SK-N-SH treated with all-trans-retinoic acid at 6 μM for 48 hours (cell line): ENCODE measurements at regions not wholly inside any gene's neighbourhood (a gene's known extent, or its start where the extent isn't known, plus 50 kb on each side); places are given as distances from the start of the nearest gene placed in this dataset.

Source experiments
- ATAC-seq: fragments of 200-7000 bp; cut with Tn5 transposase; 3 replicates; pipeline ENCODE4 v1.9.1; 2020; ENCODE audit warnings: mild to moderate bottlenecking, moderate library complexity
- ARNTL ChIP-seq: fragments of 450-650 bp; formaldehyde crosslinking; IDR thresholded peaks from 2 replicates; pipeline ENCODE4 v1.5.0; 2020; ENCODE audit warnings: low read depth, mild to moderate bottlenecking, moderate library complexity, borderline replicate concordance
- BACH2 ChIP-seq: fragments of 250-450 bp; sonication (Bioruptor Pico); IDR thresholded peaks from 2 replicates; pipeline ENCODE4 v1.9.0; 2021; ENCODE audit warnings: mild to moderate bottlenecking, borderline replicate concordance
- CREB5 ChIP-seq: fragments of 250-450 bp; sonication (Bioruptor Pico); IDR thresholded peaks from 2 replicates; pipeline ENCODE4 v1.5.1; 2020; ENCODE audit warnings: low read depth, mild to moderate bottlenecking, moderate library complexity
- CSDC2 ChIP-seq: fragments of 250-450 bp; sonication (Bioruptor Pico); IDR thresholded peaks from 2 replicates; pipeline ENCODE4 v1.5.0; 2020; ENCODE audit warnings: mild to moderate bottlenecking, moderate library complexity
- ESRRG ChIP-seq: fragments of 250-450 bp; sonication (Bioruptor Pico); IDR thresholded peaks from 2 replicates; pipeline ENCODE4 v1.6.1; 2021; ENCODE audit warnings: mild to moderate bottlenecking
- GLIS3 ChIP-seq: fragments of 250-450 bp; sonication (Bioruptor Pico); IDR thresholded peaks from 2 replicates; pipeline ENCODE4 v1.5.0; 2020; ENCODE audit warnings: mild to moderate bottlenecking, moderate library complexity
- ISL1 ChIP-seq: fragments of 250-450 bp; sonication (Bioruptor Pico); IDR thresholded peaks from 2 replicates; pipeline ENCODE4 v2.1.2; 2022; ENCODE audit warnings: mild to moderate bottlenecking, moderate library complexity
- OSR1 ChIP-seq: fragments of 250-450 bp; sonication (Bioruptor Pico); IDR thresholded peaks from 2 replicates; pipeline ENCODE4 v1.8.0; 2022; ENCODE audit warnings: moderate library complexity, mild to moderate bottlenecking, inconsistent platforms
- PATZ1 ChIP-seq: fragments of 250-450 bp; sonication (Bioruptor Pico); IDR thresholded peaks from 2 replicates; pipeline ENCODE4 v1.8.0; 2020; ENCODE audit warnings: mild to moderate bottlenecking, moderate library complexity, borderline replicate concordance
- POU6F1 ChIP-seq: fragments of 250-450 bp; sonication (Bioruptor Pico); IDR thresholded peaks from 2 replicates; pipeline ENCODE4 v1.8.0; 2021; ENCODE audit warnings: low read depth, mild to moderate bottlenecking, moderate library complexity, borderline replicate concordance
- PPARA ChIP-seq: fragments of 250-450 bp; sonication (Bioruptor Pico); IDR thresholded peaks from 2 replicates; pipeline ENCODE4 v1.5.0; 2020; ENCODE audit warnings: mild to moderate bottlenecking, borderline replicate concordance
- TCF4 ChIP-seq: fragments of 250-450 bp; sonication (Bioruptor Pico); IDR thresholded peaks from 2 replicates; pipeline ENCODE4 v1.8.0; 2021; ENCODE audit warnings: mild to moderate bottlenecking, moderate library complexity, borderline replicate concordance
- TOX ChIP-seq: fragments of 250-450 bp; sonication (Bioruptor Pico); IDR thresholded peaks from 2 replicates; pipeline ENCODE4 v1.8.0; 2021; ENCODE audit warnings: mild to moderate bottlenecking, moderate library complexity, borderline replicate concordance
- TSHZ2 ChIP-seq: fragments of 250-450 bp; sonication (Bioruptor Pico); IDR thresholded peaks from 2 replicates; pipeline ENCODE4 v1.5.0; 2020; ENCODE audit warnings: mild to moderate bottlenecking, moderate library complexity
- ZC3H10 ChIP-seq: fragments of 250-450 bp; sonication (Bioruptor Pico); IDR thresholded peaks from 2 replicates; pipeline ENCODE4 v1.5.1; 2021; ENCODE audit warnings: mild to moderate bottlenecking, moderate library complexity
- ZFP3 ChIP-seq: fragments of 250-450 bp; sonication (Bioruptor Pico); IDR thresholded peaks from 2 replicates; pipeline ENCODE4 v1.5.0; 2020; ENCODE audit warnings: mild to moderate bottlenecking, moderate library complexity
- ZFP30 ChIP-seq: fragments of 450-650 bp; formaldehyde crosslinking; IDR thresholded peaks from 2 replicates; pipeline ENCODE4 v1.5.0; 2022; ENCODE audit warnings: mild to moderate bottlenecking, moderate library complexity
- ZNF565 ChIP-seq: fragments of 450-650 bp; formaldehyde crosslinking; conservative IDR thresholded peaks from 2 replicates; pipeline ENCODE4 v1.5.0; 2020; ENCODE audit warnings: low read depth, mild to moderate bottlenecking, moderate library complexity
- ZNF70 ChIP-seq: fragments of 450-650 bp; formaldehyde crosslinking; IDR thresholded peaks from 2 replicates; pipeline ENCODE4 v1.5.0; 2020; ENCODE audit warnings: mild to moderate bottlenecking, moderate library complexity
- ZNF8 ChIP-seq: fragments of 450-650 bp; formaldehyde crosslinking; IDR thresholded peaks from 2 replicates; pipeline ENCODE4 v1.5.0; 2020; ENCODE audit warnings: mild to moderate bottlenecking, moderate library complexity
- TF ChIP-seq, protein P1 (sequence below): fragments of 250-450 bp; sonication (Bioruptor Pico); IDR thresholded peaks from 2 replicates; pipeline ENCODE4 v1.5.1; 2021; ENCODE audit warnings: mild to moderate bottlenecking, moderate library complexity

GRCh38 chr16:72349719-72350118 is 177.8 kb upstream of the PMFBP1 start:
- no peak for ATAC-seq
- TF ChIP-seq ESRRG, result no peak
- TF ChIP-seq POU6F1 (CRISPR knock-in tag), result no peak
- no peak for TF ChIP-seq ZNF565 (CRISPR knock-in tag)
- no peak for TF ChIP-seq ZNF8 (CRISPR knock-in tag)
- TF ChIP-seq TSHZ2 (CRISPR knock-in tag), result no peak
- no peak for TF ChIP-seq ZFP30 (CRISPR knock-in tag)
- no peak for TF ChIP-seq CREB5 (CRISPR knock-in tag)
- TF ChIP-seq ZFP3 (CRISPR knock-in tag), result no peak
- TF ChIP-seq BACH2 (CRISPR knock-in tag), result no peak
- no peak for TF ChIP-seq TCF4 (CRISPR knock-in tag)
- no peak for TF ChIP-seq ZNF70 (CRISPR knock-in tag)
- no peak for TF ChIP-seq PPARA (CRISPR knock-in tag)

- TF ChIP-seq ZFP3 (CRISPR knock-in tag), result no peak
- no peak for TF ChIP-seq ISL1 (CRISPR knock-in tag)
- no peak for TF ChIP-seq TSHZ2 (CRISPR knock-in tag)
- TF ChIP-seq ZNF70 (CRISPR knock-in tag), result no peak
- TF ChIP-seq, protein P1, sequence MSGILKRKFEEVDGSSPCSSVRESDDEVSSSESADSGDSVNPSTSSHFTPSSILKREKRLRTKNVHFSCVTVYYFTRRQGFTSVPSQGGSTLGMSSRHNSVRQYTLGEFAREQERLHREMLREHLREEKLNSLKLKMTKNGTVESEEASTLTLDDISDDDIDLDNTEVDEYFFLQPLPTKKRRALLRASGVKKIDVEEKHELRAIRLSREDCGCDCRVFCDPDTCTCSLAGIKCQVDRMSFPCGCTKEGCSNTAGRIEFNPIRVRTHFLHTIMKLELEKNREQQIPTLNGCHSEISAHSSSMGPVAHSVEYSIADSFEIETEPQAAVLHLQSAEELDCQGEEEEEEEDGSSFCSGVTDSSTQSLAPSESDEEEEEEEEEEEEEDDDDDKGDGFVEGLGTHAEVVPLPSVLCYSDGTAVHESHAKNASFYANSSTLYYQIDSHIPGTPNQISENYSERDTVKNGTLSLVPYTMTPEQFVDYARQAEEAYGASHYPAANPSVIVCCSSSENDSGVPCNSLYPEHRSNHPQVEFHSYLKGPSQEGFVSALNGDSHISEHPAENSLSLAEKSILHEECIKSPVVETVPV (CRISPR knock-in tag), result no peak
- ATAC-seq, result no peak
Measured at GRCh38 chr16:72332926-72333325, 161.0 kb upstream of the PMFBP1 start.

DNA sequence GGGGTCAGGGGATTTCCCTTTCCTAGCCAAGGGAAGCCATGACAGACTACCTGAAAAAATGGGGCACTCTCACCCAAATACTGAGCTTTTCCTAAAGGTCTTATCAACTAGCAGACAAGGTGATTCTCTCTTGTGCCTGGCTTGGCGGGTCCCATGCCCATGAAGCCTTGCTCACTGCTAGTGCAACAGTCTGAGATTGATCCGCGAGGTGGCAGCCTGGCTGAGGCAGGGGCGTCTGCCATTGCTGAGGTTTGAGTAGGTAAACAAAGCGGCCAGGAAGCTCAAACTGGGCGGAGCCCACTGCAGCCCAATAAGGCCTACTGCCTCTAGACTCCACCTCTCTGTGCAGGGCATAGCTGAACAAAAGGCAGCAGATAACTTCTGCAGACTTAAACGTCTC is 152.6 kb upstream of the PMFBP1 start:
- no peak for ATAC-seq
- no peak for TF ChIP-seq ARNTL (CRISPR knock-in tag)
- TF ChIP-seq ZNF70 (CRISPR knock-in tag), result no peak
- TF ChIP-seq ZFP3 (CRISPR knock-in tag), result no peak
- TF ChIP-seq OSR1 (CRISPR knock-in tag), result no peak
- no peak for TF ChIP-seq ZNF8 (CRISPR knock-in tag)
- TF ChIP-seq TOX, result no peak
- no peak for TF ChIP-seq PATZ1 (CRISPR knock-in tag)
- TF ChIP-seq ZNF565 (CRISPR knock-in tag), result no peak
- no peak for TF ChIP-seq CSDC2 (CRISPR knock-in tag)
- no peak for TF ChIP-seq ZC3H10 (CRISPR knock-in tag)
- no peak for TF ChIP-seq POU6F1 (CRISPR knock-in tag)
- TF ChIP-seq ESRRG, result no peak
- no peak for TF ChIP-seq CREB5 (CRISPR knock-in tag)
- no peak for TF ChIP-seq GLIS3 (CRISPR knock-in tag)
